ENCODE measurements at regions not wholly inside any gene's neighbourhood (a gene's known extent, or its start where the extent isn't known, plus 50 kb on each side); places are given as distances from the start of the nearest gene placed in this dataset.

- DNase-seq (ENCODE audit: low read depth in 2 of 2) = no peak
These were observed 431.0 kb upstream of the TLE4 start for GRCh38 chr9:79140751-79141150.

GRCh38 chr9:79143211-79143610 lies 428.6 kb upstream of the TLE4 start:
- no peak for DNase-seq (ENCODE audit: low read depth in 2 of 2)

GRCh38 chr9:79145442-79145841 lies 426.3 kb upstream of the TLE4 start:
- DNase-seq (ENCODE audit: low read depth in 2 of 2) = no peak

- no peak for DNase-seq (ENCODE audit: low read depth in 2 of 2)
These were observed 422.2 kb upstream of the TLE4 start for GRCh38 chr9:79149585-79149984.

- no peak for DNase-seq (ENCODE audit: low read depth in 2 of 2)
These were observed 420.0 kb upstream of the TLE4 start for GRCh38 chr9:79151791-79152190.

GRCh38 chr9:79152306-79152705 lies 419.5 kb upstream of the TLE4 start:
- no peak for DNase-seq (ENCODE audit: low read depth in 2 of 2)

DNA sequence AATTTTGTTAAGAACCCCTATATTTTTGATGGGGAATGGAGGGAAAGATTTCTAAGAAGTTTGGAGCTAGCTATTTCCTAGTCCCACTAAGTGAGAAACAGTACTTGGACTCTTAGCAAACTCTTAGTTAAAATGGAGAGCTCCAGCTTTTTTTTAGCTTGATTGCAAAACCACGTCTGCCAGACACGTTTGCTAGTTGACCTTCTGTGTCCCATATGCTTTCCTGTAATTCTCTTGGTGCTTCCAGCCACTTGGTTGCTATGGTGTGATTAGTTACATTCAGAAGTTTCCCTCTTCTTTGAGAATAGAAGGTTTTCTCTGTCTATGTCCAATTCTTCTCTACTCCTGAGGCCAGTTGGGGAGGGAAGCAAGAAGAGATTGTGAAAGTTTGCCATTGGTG lies 417.0 kb upstream of the TLE4 start:
- no peak for DNase-seq (ENCODE audit: low read depth in 2 of 2)

DNA sequence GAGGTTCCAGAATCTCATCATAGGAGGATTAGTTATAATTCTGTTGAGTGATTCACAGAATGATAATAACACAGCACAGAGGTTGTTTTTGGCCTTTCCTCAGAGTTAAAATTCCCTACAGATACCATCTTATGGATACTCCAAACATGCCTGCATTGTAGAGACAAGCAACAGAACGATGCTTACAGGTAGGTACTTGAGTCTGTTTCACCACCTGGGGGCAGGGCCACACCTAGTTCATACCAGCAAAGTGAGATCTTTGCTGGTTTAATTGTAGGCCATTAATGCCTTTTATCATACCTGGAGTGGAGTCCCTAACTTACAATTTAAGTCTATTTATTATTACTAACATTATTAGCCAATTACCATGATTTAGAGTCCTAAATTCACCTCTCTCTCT lies 416.5 kb upstream of the TLE4 start:
- DNase-seq (ENCODE audit: low read depth in 2 of 2) = no peak

DNA sequence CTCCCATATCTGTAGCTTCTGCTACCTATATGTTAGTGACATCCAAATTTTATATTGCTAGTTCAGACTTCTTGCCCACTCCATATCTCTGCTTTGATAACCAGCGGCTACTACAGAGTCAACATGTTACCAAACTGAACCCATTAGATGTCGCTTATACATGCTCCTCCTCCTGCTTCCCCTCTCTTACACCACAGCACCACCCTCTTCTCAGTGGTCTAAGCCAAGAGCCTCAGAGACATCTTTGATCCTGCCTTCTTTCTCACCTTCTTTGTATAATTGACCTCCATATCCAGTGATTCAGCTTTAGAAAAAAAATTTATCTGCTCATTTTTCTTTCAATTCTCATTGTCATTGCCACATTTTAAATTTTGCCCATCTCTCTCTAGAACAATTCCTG lies 408.2 kb upstream of the TLE4 start:
- no peak for DNase-seq (ENCODE audit: low read depth in 2 of 2)

DNA sequence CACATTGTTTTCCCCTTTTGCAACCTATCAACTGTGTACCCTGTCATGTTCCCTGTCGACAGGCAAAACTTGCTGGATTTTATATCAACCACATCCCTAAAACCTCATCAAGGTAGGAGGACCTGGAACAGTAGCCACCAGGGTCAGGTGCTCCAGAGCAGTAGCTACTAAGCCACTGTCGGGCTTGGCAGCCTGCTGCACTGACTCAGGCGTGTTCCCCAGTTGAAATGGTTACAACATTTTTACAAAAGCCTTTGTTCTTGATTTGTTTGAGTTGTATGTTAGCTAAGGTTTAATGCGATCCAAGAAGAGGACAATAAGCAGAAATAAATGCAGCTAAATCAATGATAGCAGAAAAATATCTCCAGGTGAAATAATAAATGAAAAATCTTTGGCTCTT lies 407.4 kb upstream of the TLE4 start:
- no peak for DNase-seq (ENCODE audit: low read depth in 2 of 2)

DNA sequence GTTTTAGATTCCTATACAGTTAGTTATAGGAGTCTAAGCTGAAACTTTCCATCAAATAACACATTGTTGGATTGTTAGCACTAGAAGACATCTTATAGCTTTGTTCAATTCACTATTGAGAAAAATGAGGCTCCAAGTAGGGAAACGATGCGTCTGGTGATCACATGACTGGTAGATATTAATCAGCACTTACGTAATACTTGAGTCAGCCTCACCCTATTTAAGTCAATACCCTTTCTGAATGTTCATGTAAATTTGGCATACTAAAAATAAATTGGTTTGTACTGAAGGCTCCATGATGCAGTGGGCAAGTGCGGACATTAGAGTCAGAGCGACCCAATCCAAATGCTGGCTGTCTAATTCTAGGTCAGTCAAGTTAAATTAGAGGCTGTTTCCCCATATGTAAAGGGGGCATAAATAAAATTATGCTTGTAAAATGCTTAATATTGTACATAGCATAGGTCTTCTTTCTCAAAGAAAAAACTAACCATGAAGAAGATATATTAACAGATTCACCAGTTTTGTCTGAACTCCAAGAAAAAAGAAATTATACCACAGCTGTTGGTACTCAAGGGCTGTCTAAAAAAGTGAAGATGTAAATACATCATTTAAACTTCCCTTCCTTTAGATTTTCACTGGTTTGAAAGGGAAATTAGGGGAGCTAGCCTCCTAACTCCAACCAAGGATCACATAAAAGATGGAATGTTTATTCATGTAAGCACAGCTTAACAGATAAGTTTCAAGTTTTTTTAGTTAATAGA lies 406.6 kb upstream of the TLE4 start:
- no peak for DNase-seq (ENCODE audit: low read depth in 2 of 2)

- no peak for DNase-seq (ENCODE audit: low read depth in 2 of 2)
These were observed 405.8 kb upstream of the TLE4 start for GRCh38 chr9:79166005-79166404.

DNA sequence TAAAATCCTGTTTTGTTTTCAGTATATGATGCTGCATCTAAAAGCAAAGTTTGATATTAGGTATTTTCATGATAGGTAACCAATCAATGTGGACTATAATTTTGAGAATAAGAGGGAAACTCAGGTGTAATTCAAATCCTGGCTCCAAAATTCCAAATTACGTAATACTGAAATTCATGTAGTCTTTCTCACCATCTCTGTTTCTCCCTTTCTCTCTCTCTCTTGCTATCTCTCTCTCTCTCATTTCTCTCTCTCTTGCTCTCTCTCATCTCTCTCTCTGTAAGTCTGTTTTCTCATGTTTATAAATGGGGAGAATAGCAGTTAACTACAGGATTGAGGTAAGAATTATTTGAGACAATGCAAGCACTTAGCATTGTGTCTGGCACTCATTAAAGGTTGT lies 401.1 kb upstream of the TLE4 start:
- no peak for DNase-seq (ENCODE audit: low read depth in 2 of 2)

- DNase-seq (ENCODE audit: low read depth in 2 of 2) = no peak
These were observed 397.8 kb upstream of the TLE4 start for GRCh38 chr9:79173932-79174331.

DNA sequence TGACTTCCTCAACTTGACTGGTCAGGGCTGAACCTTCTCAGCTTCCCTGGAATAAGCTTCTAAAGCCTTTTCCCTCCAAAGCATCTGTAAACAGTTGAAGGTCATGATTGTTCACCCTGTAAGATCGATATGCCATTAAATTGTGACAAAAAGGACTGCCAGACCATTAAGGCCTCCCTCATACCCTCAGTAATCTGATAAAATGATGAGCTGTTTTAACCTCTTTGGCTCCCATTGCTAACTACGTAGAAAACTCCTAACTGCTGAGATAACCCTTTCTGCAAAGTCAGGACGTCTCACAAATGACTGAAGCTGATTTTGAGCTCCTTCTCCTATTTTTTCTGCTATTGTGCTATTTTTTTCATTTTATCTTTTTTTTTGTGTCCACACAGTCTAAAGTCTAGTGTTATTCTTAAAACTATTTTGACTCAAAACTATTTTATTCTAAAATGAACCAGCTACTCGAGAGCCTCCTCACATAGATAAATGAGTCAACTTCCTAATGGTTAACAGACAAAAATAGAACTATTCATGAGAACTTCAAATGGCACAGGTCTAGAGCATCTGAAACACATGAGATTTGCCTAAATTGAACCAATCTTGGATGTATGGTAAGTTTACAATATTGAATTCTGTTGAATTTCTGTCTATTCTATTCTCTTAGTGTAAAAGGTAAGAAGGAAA lies 395.6 kb upstream of the TLE4 start:
- DNase-seq (ENCODE audit: low read depth in 2 of 2) = no peak

- DNase-seq (ENCODE audit: low read depth in 2 of 2) = no peak
These were observed 386.9 kb upstream of the TLE4 start for GRCh38 chr9:79184831-79185230.

- no peak for DNase-seq (ENCODE audit: low read depth in 2 of 2)
These were observed 385.9 kb upstream of the TLE4 start for GRCh38 chr9:79185866-79186265.

GRCh38 chr9:79189511-79189924 lies 382.2 kb upstream of the TLE4 start:
- DNase-seq (ENCODE audit: low read depth in 2 of 2) = no peak

DNA sequence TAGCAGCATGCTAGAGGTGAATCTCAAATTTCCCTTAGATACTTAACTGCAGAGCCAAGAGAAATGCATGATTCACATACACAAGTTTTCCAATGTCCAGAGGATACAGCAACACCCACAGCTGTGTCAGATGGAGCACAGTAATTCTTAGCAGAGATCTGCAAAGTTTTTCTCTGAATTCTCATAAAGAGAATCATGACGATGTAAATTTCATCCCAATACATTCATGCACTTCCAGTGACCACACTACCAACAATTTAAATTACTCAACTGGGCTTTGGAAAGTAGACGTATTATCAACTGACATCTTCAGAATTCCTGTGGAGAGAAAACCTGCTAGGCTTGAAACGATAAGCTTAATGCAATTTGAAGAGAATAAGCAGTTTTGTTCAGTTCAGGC lies 378.8 kb upstream of the TLE4 start:
- no peak for DNase-seq (ENCODE audit: low read depth in 2 of 2)

DNA sequence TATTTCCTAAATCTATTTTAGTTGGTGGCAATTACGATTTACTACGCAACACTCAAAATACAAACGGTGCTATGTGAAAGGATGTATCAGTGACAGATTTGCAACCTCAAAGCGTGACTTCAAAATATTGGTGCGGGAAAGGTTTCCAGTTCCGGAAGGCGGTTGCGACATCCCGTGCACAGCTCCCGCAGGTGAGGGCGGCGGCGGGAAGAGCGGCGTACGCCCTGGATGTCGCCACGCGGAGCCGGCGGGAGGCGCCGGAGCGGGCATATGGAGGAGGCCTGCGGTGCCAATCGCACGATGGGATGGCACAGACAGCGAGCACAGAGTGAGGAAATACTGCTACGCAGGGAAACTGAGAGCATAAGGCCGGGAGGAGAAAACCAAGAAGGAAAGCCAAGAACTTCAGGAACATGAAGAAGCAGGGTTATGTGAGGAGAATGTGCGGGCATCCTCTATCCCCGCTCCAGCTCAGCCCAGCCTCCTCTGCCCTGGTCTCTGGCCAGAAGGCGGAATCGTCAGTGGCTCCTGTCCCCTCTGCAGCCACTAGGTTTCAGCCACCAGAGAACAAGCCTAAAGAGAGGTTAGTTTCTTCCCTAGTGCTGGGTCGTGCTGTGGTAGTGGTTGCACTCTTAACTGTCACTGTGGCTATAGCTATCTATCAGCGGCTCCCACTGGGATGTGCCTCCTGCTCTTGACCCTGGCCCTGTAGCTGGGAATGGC lies 378.1 kb upstream of the TLE4 start:
- no peak for DNase-seq (ENCODE audit: low read depth in 2 of 2)

DNA sequence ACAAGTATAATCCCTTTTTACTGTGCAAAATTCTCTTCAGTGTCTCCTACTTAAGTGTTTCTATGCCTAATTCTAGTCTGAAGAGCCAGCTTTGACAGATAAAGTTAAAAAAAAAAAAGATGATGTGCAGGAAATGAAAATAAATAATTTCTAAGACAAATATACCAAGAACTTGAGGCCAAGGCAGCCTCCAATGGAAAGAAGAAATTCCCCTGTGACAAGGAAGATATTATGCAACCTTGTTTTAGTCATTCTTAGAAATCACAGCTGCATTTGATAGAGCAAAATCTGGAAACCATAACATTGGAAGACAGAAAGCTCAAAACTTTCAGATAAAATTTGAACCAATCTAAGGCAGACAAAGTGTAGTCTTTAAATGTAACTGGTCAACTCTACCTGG lies 375.9 kb upstream of the TLE4 start:
- no peak for DNase-seq (ENCODE audit: low read depth in 2 of 2)

DNA sequence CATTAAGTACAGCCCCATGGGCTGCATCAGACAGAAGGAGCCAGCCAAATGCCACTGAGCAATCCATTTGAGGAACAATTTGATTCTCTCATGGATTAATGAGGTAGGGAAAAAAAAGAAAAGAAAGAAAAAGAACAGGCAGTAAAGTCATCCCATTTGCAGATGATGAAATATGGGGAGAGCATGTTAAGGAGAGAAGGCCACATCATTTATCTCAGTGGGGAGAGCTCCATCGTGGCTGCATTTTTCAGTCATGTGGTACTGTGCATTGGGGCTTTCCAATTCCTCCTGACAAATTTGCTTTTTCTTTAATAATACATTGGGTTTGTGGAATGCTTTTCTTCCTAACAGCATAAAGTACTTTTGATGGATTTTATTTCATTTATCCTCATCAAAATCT lies 375.2 kb upstream of the TLE4 start:
- DNase-seq (ENCODE audit: low read depth in 2 of 2) = no peak

GRCh38 chr9:79200336-79200735 lies 371.4 kb upstream of the TLE4 start:
- DNase-seq (ENCODE audit: low read depth in 2 of 2) = no peak

Measured in stimulated activated CD4-positive, alpha-beta T cell treated with anti-CD3 and anti-CD28 coated beads, Interleukin-1b, Interleukin-23, amount 100 ng/mL, for 4 hours (primary cell).